Ascending aorta (tissue), 2 donors: ENCODE measurements at regions not wholly inside any gene's neighbourhood (a gene's known extent, or its start where the extent isn't known, plus 50 kb on each side); places are given as distances from the start of the nearest gene placed in this dataset.
"Not testable (repeated sequence)": the region's sequence is repeated elsewhere in the genome, so short reads cannot be mapped to it uniquely, and the experiment has no call there.

Experiments
- DNase-seq, 2 donors: peaks; one replicate each; pipeline ENCODE4 v3.0.0-alpha.2; 2019; ENCODE audit warnings: low spot score in 2 of 2
- H3K27ac ChIP-seq, 2 donors: fragments of 200-600 bp; sonication (generic); one replicate each; pipeline ENCODE4 v1.5.1; 2016 to 2017; ENCODE audit warnings: mild to moderate bottlenecking in 1 of 2
- H3K27me3 ChIP-seq: fragments of 200-600 bp; sonication (generic); one replicate; pipeline ENCODE4 v1.5.1; 2017
- H3K36me3 ChIP-seq, 2 donors: fragments of 200-600 bp; sonication (generic); one replicate each; pipeline ENCODE4 v1.5.1; 2016
- H3K4me1 ChIP-seq, 2 donors: fragments of 200-600 bp; sonication (generic); one replicate each; pipeline ENCODE4 v1.5.1; 2016 to 2017; ENCODE audit warnings: mild to moderate bottlenecking in 1 of 2
- H3K4me3 ChIP-seq, 2 donors: fragments of 200-600 bp; sonication (generic); one replicate each; pipeline ENCODE4 v1.5.1; 2016 to 2017; ENCODE audit warnings: mild to moderate bottlenecking in 1 of 2
- H3K9me3 ChIP-seq, 2 donors: fragments of 200-600 bp; sonication (generic); one replicate each; pipeline ENCODE4 v1.5.1; 2016
- intact Hi-C: fragments of 100-400 bp; cut with DNase I; formaldehyde crosslinking; loops from one replicate; pipeline ENCODE4 v1.15.1; 2023
- TF ChIP-seq, protein P1 (sequence below), 3 experiments: fragments of 200-600 bp in 2 of 3; fragments of 450-650 bp in 1 of 3; sonication (generic) in 2 of 3; IDR thresholded peaks; one replicate each; pipeline ENCODE4 v1.5.1; 2016 to 2019; ENCODE audit warnings: antibody characterized with exemption in 3 of 3, mild to moderate bottlenecking in 1 of 3, moderate library complexity in 1 of 3

DNA sequence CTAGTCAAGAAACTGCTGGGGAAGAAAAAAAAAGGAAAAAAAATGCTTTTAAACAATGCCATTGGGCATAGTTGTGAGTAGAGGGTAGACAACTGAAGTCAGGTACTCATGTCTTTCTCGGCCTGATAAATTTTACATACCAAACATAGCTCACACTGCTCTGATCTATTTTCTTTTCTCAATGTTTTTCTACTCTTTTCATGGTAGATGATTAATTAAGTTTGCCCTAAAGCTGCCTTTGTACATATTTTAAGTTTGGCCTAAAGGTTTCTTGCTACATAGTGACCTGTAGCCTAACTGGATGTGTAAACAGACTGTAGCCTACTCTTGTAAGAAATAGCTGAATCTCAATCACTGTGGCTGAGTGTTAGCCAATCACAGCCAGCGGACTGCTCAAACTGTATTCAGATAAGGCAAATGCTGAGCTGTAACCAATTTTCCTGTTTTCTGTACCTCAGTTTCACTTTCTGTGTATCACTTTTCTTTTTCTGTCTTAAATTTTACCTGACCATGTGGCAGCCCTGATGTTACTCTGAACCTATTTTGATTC is 121.0 kb downstream of the PCDH10 start:
- Histone ChIP-seq H3K9me3 (no peaks in the 10 kb centered on the region), H3K4me1 (peaks cover 0 to 3% of the 10 kb centered on the region in 2 donors), H3K27ac (no peak overlapping the region), H3K27me3 (no peaks in the 10 kb centered on the region), H3K4me3 (no peak overlapping the region), H3K36me3 (no peaks in the 10 kb centered on the region)
- TF ChIP-seq, protein P1, sequence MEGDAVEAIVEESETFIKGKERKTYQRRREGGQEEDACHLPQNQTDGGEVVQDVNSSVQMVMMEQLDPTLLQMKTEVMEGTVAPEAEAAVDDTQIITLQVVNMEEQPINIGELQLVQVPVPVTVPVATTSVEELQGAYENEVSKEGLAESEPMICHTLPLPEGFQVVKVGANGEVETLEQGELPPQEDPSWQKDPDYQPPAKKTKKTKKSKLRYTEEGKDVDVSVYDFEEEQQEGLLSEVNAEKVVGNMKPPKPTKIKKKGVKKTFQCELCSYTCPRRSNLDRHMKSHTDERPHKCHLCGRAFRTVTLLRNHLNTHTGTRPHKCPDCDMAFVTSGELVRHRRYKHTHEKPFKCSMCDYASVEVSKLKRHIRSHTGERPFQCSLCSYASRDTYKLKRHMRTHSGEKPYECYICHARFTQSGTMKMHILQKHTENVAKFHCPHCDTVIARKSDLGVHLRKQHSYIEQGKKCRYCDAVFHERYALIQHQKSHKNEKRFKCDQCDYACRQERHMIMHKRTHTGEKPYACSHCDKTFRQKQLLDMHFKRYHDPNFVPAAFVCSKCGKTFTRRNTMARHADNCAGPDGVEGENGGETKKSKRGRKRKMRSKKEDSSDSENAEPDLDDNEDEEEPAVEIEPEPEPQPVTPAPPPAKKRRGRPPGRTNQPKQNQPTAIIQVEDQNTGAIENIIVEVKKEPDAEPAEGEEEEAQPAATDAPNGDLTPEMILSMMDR (IDR thresholded peaks at IDR 0.05), result no peak
- no peak for DNase-seq
- intact Hi-C loops, result no loop called here

DNA sequence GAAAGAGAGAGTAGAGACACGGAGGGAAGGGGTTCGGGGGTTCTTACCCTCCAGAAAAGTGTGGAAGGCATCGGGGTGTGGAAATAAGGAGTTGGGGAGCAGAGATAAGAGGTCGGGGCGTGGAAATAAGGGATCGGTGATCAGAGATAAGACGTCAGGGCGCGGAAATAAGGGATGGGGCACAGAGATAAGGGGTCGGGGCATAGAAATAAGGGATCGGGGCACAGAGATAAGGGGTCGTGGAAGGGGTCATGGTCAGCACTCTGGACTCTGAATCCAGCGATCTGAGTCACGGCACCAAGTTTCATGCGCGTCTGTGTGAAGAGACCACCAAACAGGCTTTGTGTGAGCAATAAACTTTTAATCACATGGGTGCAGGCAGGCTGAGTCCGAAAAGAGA is 119.1 kb downstream of the PCDH10 start:
- no peak overlapping the region for H3K27ac ChIP-seq
- H3K36me3 ChIP-seq, result no peaks in the 10 kb centered on the region
- peaks cover 0 to 3% of the 10 kb centered on the region in 2 donors for H3K4me1 ChIP-seq
- H3K27me3 ChIP-seq, result no peaks in the 10 kb centered on the region
- intact Hi-C loops, result no loop called here
- no peak overlapping the region for H3K4me3 ChIP-seq
- no peak for DNase-seq
- no peaks in the 10 kb centered on the region for H3K9me3 ChIP-seq
- TF ChIP-seq, protein P1 (IDR thresholded peaks at IDR 0.05), result no peak

DNA sequence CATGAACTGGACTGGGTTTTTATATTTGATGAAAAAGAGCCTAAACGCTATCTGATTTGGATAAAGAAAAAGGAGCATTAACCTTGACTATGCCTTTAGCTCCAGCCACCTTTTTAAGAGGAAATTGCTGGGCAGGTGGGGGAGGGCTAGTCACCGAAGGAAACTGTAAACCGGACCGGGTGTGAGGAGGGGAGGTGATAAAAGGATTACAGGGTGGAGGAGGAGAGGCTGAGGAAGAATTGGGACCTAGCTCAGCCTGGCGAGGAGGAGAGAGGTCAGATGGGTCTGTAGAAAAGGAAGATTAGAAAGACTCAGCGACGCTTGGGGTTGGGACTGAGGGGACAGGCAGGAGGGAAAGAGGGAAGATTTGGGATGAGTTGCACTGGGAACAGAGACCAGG is 118.4 kb downstream of the PCDH10 start:
- H3K27me3 ChIP-seq, H3K4me3 ChIP-seq, H3K36me3 ChIP-seq, DNase-seq, H3K27ac ChIP-seq, H3K9me3 ChIP-seq, intact Hi-C loops, H3K4me1 ChIP-seq: not testable (repeated sequence)

DNA sequence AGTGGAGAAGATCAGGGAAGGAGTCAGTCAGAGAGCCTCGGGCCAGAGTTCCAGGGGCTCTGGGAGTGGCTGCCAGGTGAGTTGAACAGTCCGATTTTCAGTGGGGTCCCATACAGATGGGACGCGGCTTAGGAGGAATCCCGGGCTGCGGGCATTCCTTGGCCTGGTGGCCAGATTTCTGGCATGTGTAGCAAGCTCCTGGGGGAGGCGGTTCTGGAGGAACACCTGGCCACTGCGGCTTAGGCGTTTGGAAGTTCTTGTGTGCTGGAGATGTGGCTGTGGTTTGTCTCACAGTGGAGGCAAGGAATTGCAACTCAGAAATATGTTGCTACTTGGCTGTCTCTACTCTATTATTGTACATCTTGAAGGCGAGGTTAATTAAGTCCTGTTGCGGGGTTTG is 117.9 kb downstream of the PCDH10 start:
- H3K27ac ChIP-seq, H3K36me3 ChIP-seq, DNase-seq, intact Hi-C loops, H3K27me3 ChIP-seq, H3K4me3 ChIP-seq, H3K9me3 ChIP-seq, H3K4me1 ChIP-seq: not testable (repeated sequence)

DNA sequence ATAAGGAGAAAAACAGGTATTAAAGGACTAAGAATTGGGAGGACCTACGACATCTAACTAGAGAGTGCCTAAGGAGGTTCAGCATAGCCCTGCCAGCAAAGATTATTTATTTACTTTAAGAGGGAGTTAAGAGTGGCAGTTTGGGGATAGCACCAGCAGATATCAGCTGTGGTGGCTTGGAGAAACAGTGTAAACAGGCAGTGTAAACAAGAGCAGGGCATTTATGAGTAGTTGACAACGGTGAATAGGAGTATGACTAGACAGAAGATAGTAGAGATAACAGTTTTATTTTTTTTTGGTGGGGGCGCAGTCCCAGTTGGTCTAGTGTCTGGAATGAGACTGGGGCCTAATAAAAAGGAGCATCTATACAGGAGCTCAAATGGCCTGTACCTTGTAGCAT is 115.2 kb downstream of the PCDH10 start:
- DNase-seq, intact Hi-C loops: not testable (repeated sequence)

DNA sequence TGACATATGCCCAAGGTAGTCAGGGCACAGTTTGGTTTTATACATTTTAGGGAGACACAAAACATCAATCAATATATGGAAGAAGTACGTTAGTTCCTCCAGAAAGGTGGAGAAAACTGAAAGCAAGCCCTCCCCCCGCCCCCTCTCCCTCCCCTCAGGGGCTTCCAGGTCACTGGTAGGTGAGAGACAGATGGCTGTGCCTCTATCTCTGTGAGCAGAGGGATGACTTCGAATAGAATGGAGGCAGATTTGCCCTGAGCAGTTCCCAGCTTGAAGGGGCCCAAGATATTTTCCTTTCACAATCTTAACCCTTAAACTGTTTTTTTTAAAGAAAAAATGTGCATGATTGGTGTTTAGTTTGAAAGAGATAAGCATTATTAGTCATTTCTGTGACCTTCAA is 114.0 kb downstream of the PCDH10 start:
- intact Hi-C loops, result no loop called here
- no peaks in the 10 kb centered on the region for H3K36me3 ChIP-seq
- H3K4me1 ChIP-seq, result no peaks in the 10 kb centered on the region
- no peak overlapping the region for H3K27ac ChIP-seq
- TF ChIP-seq, protein P1 (IDR thresholded peaks at IDR 0.05), result no peak
- H3K9me3 ChIP-seq, result no peaks in the 10 kb centered on the region
- no peak for DNase-seq
- no peaks in the 10 kb centered on the region for H3K27me3 ChIP-seq
- no peak overlapping the region for H3K4me3 ChIP-seq

More for the DNA sequence above, 115.2 kb downstream of the PCDH10 start:
- H3K4me1 ChIP-seq, H3K9me3 ChIP-seq, H3K4me3 ChIP-seq, H3K27me3 ChIP-seq, H3K36me3 ChIP-seq, H3K27ac ChIP-seq: not testable (repeated sequence)

DNA sequence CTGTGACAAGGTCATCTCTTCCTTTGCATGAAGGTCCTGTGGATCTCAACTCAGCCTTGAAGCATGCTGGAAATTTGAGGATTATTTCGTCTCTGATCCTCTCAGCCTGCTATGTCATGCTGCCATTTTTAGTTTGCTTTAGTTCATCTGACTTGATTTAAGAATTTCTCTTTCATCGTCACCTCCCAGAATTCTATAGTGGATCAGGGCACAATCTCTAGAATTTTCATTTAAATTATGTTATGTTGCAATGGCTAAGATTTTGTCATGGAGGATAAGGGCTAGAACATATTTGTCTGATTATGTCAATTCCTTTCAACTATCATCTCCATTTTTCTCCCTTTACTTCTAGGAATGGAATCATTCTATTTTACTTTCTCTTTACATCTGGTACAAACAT is 98.8 kb downstream of the PCDH10 start:
- H3K4me3 ChIP-seq, result no peak overlapping the region
- H3K27ac ChIP-seq, result no peak overlapping the region
- DNase-seq, result no peak
- no peaks in the 10 kb centered on the region for H3K36me3 ChIP-seq
- H3K27me3 ChIP-seq, result no peaks in the 10 kb centered on the region
- TF ChIP-seq, protein P1 (IDR thresholded peaks at IDR 0.05), result no peak
- no peaks in the 10 kb centered on the region for H3K4me1 ChIP-seq
- intact Hi-C loops, result no loop called here
- H3K9me3 ChIP-seq, result no peaks in the 10 kb centered on the region
